ENCODE measurements at regions not wholly inside any gene's neighbourhood (a gene's known extent, or its start where the extent isn't known, plus 50 kb on each side); places are given as distances from the start of the nearest gene placed in this dataset.
A peak's percentile ranks its signal among the peaks of the same experiment; 100 is the strongest.

GRCh38 chr5:164721116-164721515 is 1215.7 kb downstream of the MAT2B start:
- ATAC-seq: no peak
- DNase-seq: no peak
- intact Hi-C loops (cut with DNase I): loop anchor here in 1 of 2 donors (10.0 kb wide), 1 partner anchor 64 kb away; no protein-coding TSS in a partner anchor

DNA sequence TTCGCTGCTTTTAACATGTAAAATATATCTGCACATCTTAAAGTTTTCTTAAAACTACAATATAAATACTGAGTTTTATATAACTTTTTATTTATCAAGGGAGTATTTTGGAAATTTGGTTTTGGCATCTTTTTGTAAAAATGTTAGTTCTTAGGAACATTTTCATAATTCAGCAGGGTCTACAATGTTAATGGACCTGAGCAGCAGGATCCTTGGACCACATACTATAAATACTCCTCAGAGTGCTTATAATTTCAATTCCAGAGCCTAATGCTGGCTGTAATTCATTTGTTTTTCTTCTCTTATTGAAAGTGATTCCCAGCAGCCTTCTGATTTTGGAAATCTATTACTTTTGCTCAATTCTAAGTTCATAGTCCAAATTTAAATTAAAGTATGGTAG is 1216.2 kb downstream of the MAT2B start:
- ATAC-seq (no peak), DNase-seq (no peak)
- intact Hi-C loops (cut with DNase I): loop anchor here in 1 of 2 donors (10.0 kb wide), 1 partner anchor 63 kb away; no protein-coding TSS in a partner anchor

DNA sequence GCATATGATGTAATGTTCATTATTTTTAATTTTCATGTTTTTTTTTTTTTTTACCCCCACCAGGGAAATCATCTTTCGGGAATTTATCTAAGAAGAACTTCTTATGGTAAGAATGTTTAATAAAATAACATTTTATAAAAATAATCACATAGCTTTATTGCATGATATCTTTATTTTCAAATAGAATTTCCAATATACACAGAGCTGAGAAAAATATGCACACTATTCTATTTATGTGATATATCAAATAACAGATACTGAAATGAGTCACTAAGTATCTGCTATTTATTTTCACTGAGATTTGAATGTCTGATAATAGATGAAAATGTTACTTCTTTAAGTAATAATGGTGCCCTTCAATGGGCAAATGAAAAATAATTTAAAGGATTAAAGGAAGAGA is 1217.3 kb downstream of the MAT2B start:
- ATAC-seq (no peak), DNase-seq (no peak)
- intact Hi-C loops (cut with DNase I): loop anchor here in 1 of 2 donors (10.0 kb wide), 1 partner anchor 62 kb away; no protein-coding TSS in a partner anchor

DNA sequence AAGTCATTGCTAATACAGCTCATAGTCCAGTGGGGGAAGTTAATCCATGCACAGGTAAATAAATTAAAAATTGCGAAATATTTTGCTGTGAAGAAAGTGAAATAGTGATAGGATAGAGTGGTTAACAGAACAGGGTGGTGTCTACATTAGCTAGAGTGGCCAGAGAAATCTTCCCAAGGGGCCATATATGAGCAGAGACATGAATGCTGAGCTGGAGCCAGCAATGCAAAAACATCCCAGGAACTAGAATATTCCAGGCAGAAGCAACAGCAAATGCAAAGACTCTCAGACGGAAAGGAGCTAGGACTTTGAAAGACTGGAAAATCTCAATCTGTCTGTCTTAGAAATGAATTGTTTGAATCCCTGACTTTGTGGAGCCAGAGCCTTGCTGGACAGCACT is 1221.6 kb downstream of the MAT2B start:
- DNase-seq (no peak), ATAC-seq (no peak)
- intact Hi-C loops (cut with DNase I): loop anchor here in 1 of 2 donors (10.0 kb wide), 1 partner anchor 58 kb away; no protein-coding TSS in a partner anchor

GRCh38 chr5:164728733-164729132 is 1223.3 kb downstream of the MAT2B start:
- intact Hi-C loops (cut with DNase I): loop anchor here in 1 of 2 donors (10.0 kb wide), 1 partner anchor 56 kb away; no protein-coding TSS in a partner anchor
- DNase-seq (no peak), ATAC-seq (no peak)

DNA sequence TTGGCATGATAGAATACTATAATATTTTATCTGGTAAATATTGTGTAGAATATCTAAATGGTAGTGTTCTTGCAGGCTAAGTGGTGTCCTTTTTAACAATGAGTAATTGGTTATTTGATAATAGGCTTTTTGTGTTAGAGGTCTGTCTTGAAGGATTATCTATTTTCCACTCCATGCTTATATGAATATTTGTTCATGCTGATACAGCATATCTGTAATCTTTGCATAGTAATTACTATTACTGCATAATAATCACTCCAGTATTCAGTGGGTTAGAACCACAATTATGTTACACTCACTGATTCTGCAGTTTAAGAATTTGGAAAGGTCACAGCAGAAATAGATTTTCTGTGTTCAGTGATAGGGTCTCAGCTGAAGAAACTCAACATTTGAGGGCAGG is 1229.9 kb downstream of the MAT2B start:
- DNase-seq: no peak
- intact Hi-C loops (cut with DNase I): no loop called here
- ATAC-seq: no peak

- intact Hi-C loops (cut with DNase I): no loop called here
These were observed 1236.0 kb downstream of the MAT2B start for GRCh38 chr5:164741376-164741775.

DNA sequence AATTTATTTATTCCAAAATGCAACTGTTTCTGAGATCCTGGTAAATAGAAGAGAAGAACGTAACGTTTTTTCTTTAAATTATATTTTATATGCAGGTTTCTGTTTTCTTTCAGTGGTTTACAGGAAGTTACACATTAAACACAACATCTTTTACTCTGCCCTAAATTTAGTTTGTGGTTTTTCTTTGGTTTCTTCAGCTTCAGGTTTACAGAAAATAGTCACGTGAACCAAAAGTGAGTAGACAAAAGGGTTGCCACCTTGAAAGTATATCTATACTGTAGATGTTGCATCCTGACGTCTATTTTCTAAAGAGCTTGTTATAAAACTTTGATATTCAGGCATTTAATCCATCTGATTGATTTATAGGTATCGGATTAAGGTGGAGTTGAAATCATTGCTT is 1236.6 kb downstream of the MAT2B start:
- intact Hi-C loops (cut with DNase I): no loop called here
- DNase-seq (no peak), ATAC-seq (no peak)

More at GRCh38 chr5:164741376-164741775, 1236.0 kb downstream of the MAT2B start:
- ATAC-seq (no peak), DNase-seq (no peak)

GRCh38 chr5:164746723-164747122 is 1241.3 kb downstream of the MAT2B start:
- intact Hi-C loops (cut with DNase I): no loop called here
- ATAC-seq: no peak

DNA sequence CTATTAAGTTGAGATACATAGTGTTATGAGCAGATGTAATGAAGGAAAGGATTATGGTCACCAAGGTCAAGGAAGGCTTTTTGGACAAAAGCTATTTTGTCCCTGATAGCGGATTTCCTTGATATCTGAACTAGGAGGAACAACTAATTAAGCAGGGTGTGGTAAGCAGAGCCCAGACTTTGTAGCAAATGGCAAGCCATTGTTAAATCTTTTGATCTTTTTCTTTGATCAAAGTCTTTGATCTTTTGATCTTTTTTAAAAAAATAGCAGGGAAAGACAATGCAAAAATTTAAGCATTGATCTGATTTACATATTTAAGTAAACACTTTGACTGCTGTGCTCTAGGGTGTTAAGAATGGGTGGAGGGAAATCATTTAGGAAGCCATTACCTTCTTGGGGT is 1242.0 kb downstream of the MAT2B start:
- no peak for DNase-seq
- ATAC-seq: no peak
- intact Hi-C loops (cut with DNase I): no loop called here

More at GRCh38 chr5:164746723-164747122, 1241.3 kb downstream of the MAT2B start:
- DNase-seq: no peak

GRCh38 chr5:164748861-164749260 is 1243.4 kb downstream of the MAT2B start:
- DNase-seq (no peak), ATAC-seq (no peak)
- intact Hi-C loops (cut with DNase I): no loop called here

GRCh38 chr5:164753434-164753833 is 1248.0 kb downstream of the MAT2B start:
- DNase-seq (no peak), ATAC-seq (peak in 1 of 2 donors; percentile 12)
- intact Hi-C loops (cut with DNase I): no loop called here

- DNase-seq: no peak
- ATAC-seq: no peak
- intact Hi-C loops (cut with DNase I): no loop called here
These were observed 1257.8 kb downstream of the MAT2B start for GRCh38 chr5:164763206-164763605.

GRCh38 chr5:164772122-164772521 is 1266.7 kb downstream of the MAT2B start:
- DNase-seq (no peak), ATAC-seq (no peak)
- intact Hi-C loops (cut with DNase I): no loop called here

DNA sequence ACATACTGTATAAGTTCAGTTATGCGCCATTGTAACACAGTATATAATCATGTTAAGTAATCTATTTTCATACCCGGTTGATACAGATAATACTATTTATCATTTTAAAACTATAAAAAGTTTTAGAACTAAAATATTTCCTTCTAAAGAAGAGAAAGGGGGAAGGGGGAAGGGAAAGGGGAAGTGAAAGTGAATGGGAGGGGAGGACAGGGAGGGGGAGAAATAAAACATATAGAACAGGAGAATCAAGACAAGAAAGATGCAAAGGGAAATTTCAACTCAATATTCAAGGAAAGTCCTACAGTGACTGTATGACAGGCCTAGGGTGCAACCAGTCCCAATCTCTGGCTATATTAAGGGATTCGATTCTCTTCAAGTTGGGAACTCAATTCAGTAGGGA is 1278.8 kb downstream of the MAT2B start:
- intact Hi-C loops (cut with DNase I): loop anchor here in 1 of 2 donors (10.0 kb wide), 1 partner anchor 59 kb away; no protein-coding TSS in a partner anchor
- no peak for ATAC-seq
- no peak for DNase-seq

GRCh38 chr5:164798110-164798509 is 1292.7 kb downstream of the MAT2B start:
- no peak for DNase-seq
- ATAC-seq: no peak
- intact Hi-C loops (cut with DNase I): no loop called here

- no peak for ATAC-seq
- intact Hi-C loops (cut with DNase I): no loop called here
These were observed 1294.0 kb downstream of the MAT2B start for GRCh38 chr5:164799391-164799790.

GRCh38 chr5:164801910-164802309 is 1296.5 kb downstream of the MAT2B start:
- no peak for DNase-seq
- intact Hi-C loops (cut with DNase I): no loop called here
- no peak for ATAC-seq

More at GRCh38 chr5:164799391-164799790, 1294.0 kb downstream of the MAT2B start:
- DNase-seq: no peak

GRCh38 chr5:164809821-164810220 is 1304.4 kb downstream of the MAT2B start:
- DNase-seq: no peak
- intact Hi-C loops (cut with DNase I): no loop called here
- ATAC-seq: no peak

- intact Hi-C loops (cut with DNase I): no loop called here
- ATAC-seq: no peak
- DNase-seq: no peak
These were observed 1313.0 kb downstream of the MAT2B start for GRCh38 chr5:164818445-164818844.

- DNase-seq (no peak), ATAC-seq (no peak)
- intact Hi-C loops (cut with DNase I): no loop called here
These were observed 1319.3 kb downstream of the MAT2B start for GRCh38 chr5:164824671-164825070.

DNA sequence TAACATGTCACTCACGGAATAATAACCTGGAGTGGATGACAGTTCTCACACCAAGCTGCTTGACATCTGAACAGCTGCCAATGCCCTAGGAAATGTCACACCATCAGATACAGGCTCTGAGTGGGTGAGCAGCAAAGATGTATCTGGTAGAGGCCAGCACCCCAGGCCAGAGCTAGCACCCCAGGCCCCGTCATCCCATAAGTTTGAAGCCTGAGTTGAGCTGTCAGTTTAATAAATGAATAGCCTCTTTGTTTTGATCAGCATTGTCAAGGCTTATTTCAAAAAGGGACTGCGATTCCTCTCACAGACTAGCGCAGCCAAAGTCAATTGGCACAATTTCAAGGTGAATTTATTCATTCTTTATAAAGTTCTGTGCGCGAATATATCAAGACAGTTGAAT is 1327.1 kb downstream of the MAT2B start:
- intact Hi-C loops (cut with DNase I): no loop called here
- ATAC-seq (no peak), DNase-seq (no peak)

Measured in left cardiac atrium (tissue), 4 donors.